Lower leg skin (tissue), 3 donors: ENCODE measurements at regions not wholly inside any gene's neighbourhood (a gene's known extent, or its start where the extent isn't known, plus 50 kb on each side); places are given as distances from the start of the nearest gene placed in this dataset.

Experiments used
- POLR2A ChIP-seq, 2 donors: fragments of 450-650 bp; IDR thresholded peaks; one replicate each; pipeline ENCODE4 v1.6.1; 2016 to 2017; ENCODE audit warnings: antibody characterized with exemption in 2 of 2, mild to moderate bottlenecking in 1 of 2, moderate library complexity in 1 of 2
- TF ChIP-seq, protein P1 (sequence below), 3 donors: fragments of 450-650 bp; IDR thresholded peaks; one replicate each; pipeline ENCODE4 v1.5.1; 2016; ENCODE audit warnings: antibody characterized with exemption in 3 of 3, mild to moderate bottlenecking in 3 of 3, moderate library complexity in 2 of 3

DNA sequence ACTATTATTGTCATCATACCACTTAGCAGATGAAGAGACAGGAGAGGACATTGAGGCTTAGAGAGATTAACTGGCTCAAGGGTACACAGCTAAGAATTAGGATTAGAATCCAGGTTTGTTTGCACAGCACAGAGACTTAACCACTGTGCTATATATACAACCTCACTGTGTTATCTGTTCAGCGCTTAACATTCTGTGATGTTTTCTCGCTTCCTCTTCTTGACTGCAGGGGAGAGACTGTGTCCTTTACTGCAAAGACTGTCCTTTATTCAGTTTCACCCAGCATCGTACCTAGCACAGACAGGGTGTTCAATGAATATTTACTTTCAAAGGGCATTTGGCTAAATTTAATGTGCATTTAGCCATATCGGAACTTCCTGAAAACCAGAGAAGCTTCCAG, 54.9 kb upstream of the PCDH8 start:
- TF ChIP-seq, protein P1, sequence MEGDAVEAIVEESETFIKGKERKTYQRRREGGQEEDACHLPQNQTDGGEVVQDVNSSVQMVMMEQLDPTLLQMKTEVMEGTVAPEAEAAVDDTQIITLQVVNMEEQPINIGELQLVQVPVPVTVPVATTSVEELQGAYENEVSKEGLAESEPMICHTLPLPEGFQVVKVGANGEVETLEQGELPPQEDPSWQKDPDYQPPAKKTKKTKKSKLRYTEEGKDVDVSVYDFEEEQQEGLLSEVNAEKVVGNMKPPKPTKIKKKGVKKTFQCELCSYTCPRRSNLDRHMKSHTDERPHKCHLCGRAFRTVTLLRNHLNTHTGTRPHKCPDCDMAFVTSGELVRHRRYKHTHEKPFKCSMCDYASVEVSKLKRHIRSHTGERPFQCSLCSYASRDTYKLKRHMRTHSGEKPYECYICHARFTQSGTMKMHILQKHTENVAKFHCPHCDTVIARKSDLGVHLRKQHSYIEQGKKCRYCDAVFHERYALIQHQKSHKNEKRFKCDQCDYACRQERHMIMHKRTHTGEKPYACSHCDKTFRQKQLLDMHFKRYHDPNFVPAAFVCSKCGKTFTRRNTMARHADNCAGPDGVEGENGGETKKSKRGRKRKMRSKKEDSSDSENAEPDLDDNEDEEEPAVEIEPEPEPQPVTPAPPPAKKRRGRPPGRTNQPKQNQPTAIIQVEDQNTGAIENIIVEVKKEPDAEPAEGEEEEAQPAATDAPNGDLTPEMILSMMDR (IDR thresholded peaks at IDR 0.05) = no peak
- no peak for TF ChIP-seq POLR2A (IDR thresholded peaks at IDR 0.05)
